ENCODE measurements at regions not wholly inside any gene's neighbourhood (a gene's known extent, or its start where the extent isn't known, plus 50 kb on each side); places are given as distances from the start of the nearest gene placed in this dataset.
"Not testable (repeated sequence)": the region's sequence is repeated elsewhere in the genome, so short reads cannot be mapped to it uniquely, and the experiment has no call there.

GRCh38 chr21:9648947-9649720 lies 872.2 kb upstream of the TPTE start:
- TF ChIP-seq CTCF (IDR thresholded peaks at IDR 0.05; ENCODE audit: low read depth, low read length, poor library complexity, severe bottlenecking); EZH2phosphoT487 (IDR thresholded peaks at IDR 0.05; ENCODE audit: borderline replicate concordance, low read length): not testable (repeated sequence)

Measured in DOHH2 (cell line).